ENCODE measurements at regions not wholly inside any gene's neighbourhood (a gene's known extent, or its start where the extent isn't known, plus 50 kb on each side); places are given as distances from the start of the nearest gene placed in this dataset.

- TF ChIP-seq POLR2A (IDR thresholded peaks at IDR 0.05; ENCODE audit: low read depth), result no peak
- no peak for TF ChIP-seq POLR2AphosphoS5 (IDR thresholded peaks at IDR 0.05)
These were observed 499.1 kb upstream of the TMPRSS15 start for GRCh38 chr21:18902660-18903059.
